ENCODE measurements at regions not wholly inside any gene's neighbourhood (a gene's known extent, or its start where the extent isn't known, plus 50 kb on each side); places are given as distances from the start of the nearest gene placed in this dataset.

DNA sequence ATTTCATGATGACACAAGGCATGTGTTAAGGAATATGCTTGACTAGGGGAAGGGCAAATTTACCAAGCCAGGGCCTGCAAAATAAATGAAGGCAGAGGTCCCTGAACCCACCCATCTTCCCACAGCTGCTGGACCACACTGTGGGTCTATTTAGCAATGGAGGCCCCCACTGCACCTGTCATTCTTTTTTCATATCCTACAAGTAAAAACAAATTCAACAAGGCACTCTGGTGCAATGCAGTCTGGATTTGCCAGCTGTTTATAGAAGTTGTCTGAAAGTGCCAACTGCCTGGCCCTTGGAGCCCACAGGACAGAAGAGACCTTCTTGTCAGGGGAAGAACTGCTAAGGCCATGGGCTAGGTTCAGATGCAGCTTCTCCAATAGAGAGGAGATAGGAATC, 112.8 kb upstream of the ATL2 start (continued):
- no peak for TF ChIP-seq KAT2A (conservative IDR thresholded peaks at IDR 0.05; ENCODE audit: control insufficient read depth, low read depth, low read length)
- no peak for TF ChIP-seq CREM (IDR thresholded peaks at IDR 0.05; ENCODE audit: low read depth)
- TF ChIP-seq, protein P1, sequence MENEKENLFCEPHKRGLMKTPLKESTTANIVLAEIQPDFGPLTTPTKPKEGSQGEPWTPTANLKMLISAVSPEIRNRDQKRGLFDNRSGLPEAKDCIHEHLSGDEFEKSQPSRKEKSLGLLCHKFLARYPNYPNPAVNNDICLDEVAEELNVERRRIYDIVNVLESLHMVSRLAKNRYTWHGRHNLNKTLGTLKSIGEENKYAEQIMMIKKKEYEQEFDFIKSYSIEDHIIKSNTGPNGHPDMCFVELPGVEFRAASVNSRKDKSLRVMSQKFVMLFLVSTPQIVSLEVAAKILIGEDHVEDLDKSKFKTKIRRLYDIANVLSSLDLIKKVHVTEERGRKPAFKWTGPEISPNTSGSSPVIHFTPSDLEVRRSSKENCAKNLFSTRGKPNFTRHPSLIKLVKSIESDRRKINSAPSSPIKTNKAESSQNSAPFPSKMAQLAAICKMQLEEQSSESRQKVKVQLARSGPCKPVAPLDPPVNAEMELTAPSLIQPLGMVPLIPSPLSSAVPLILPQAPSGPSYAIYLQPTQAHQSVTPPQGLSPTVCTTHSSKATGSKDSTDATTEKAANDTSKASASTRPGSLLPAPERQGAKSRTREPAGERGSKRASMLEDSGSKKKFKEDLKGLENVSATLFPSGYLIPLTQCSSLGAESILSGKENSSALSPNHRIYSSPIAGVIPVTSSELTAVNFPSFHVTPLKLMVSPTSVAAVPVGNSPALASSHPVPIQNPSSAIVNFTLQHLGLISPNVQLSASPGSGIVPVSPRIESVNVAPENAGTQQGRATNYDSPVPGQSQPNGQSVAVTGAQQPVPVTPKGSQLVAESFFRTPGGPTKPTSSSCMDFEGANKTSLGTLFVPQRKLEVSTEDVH (IDR thresholded peaks at IDR 0.05; ENCODE audit: low read depth, partially characterized antibody): no peak
- TF ChIP-seq CBFB (IDR thresholded peaks at IDR 0.05; ENCODE audit: low read depth): no peak

DNA sequence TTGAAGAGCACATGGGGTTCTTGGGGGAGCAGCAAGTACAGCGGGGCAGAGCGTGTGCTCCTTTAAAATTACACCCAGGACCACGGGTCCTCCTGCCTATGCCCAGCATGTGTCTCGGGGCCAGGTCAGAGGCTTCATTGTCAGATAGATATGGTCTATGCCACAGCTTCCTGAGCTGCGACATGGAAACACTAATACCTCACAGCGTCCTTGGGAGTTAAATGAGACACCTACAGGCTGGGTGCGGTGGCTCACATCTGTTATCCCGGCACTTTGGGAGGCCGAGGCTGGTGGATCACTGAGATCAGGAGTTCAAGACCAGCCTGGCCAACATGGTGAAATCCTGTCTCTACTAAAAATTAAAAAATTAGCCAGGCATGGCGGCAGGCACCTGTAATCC, 110.8 kb upstream of the ATL2 start:
- H3K4me3 ChIP-seq: no peak overlapping the region
- FAIRE-seq (no peak), ATAC-seq (no peak), DNase-seq (ENCODE audit: low read depth, low spot score) (no peak)
- H3K36me3 ChIP-seq (ENCODE audit: control insufficient read depth in 2 of 2, insufficient read depth in 2 of 2, low read length in 1 of 2): no peaks in the 10 kb centered on the region
- intact Hi-C loops (cut with micrococcal nuclease; ENCODE audit: unreplicated experiment): no loop called here
- no peaks in the 10 kb centered on the region; the same call in 1 of the 2 replicates for H4K20me1 ChIP-seq (ENCODE audit: control insufficient read depth, insufficient read depth)
- ChIA-PET RAD21 (ENCODE audit: unreplicated experiment) (no interaction called here), CTCF (interaction anchor here (1.1 kb wide), 1 partner anchor 20 kb away, joined by 3 read pairs; no protein-coding TSS in a partner anchor), POLR2A (no interaction called here), SMC1A (ENCODE audit: uncharacterized antibody, unreplicated experiment) (no interaction called here)
- no peak overlapping the region for H3K4me2 ChIP-seq (ENCODE audit: control insufficient read depth, insufficient read depth)
- in situ Hi-C loops (cut with MboI): no loop called here
- H2AFZ ChIP-seq (ENCODE audit: control insufficient read depth, low read depth, low read length): no peak overlapping the region
- no peak overlapping the region for H3K9ac ChIP-seq (ENCODE audit: control insufficient read depth, insufficient read depth, low read length)
- no peaks in the 10 kb centered on the region for H3K9me3 ChIP-seq (replicated peaks; ENCODE audit: control insufficient read depth, insufficient read depth, low read length)
- no peaks in the 10 kb centered on the region for H3K27me3 ChIP-seq (replicated peaks in 1 of 2; ENCODE audit: control insufficient read depth in 2 of 2, insufficient read depth in 2 of 2, low read length in 1 of 2)
- 66% methylated on average over 10 of the region's 10 CpGs for WGBS (ENCODE audit: insufficient coverage, insufficient replicate concordance, low lambda C conversion rate, missing lambda C conversion rate)
- no peaks in the 10 kb centered on the region for H3K79me2 ChIP-seq (ENCODE audit: control insufficient read depth, insufficient read depth, low read length)
- peaks cover 7% of the 10 kb centered on the region; the same call in 1 of the 2 replicates for H3K4me1 ChIP-seq (ENCODE audit: control insufficient read depth, insufficient read depth, low read length)
- H3K27ac ChIP-seq (ENCODE audit: control insufficient read depth, insufficient read depth): no peak overlapping the region
- no TSS peak for BruUV-seq (replicated peaks)
- TF ChIP-seq ZNF622 (IDR thresholded peaks at IDR 0.05) (no peak), SMAD5 (IDR thresholded peaks at IDR 0.05; ENCODE audit: low read depth) (no peak), FOXM1 (IDR thresholded peaks at IDR 0.05; ENCODE audit: low read depth, low read length) (no peak), MTA3 (IDR thresholded peaks at IDR 0.05; ENCODE audit: borderline replicate concordance, low read length) (no peak), SMARCA5 (IDR thresholded peaks at IDR 0.05) (no peak), JUND (IDR thresholded peaks at IDR 0.05; ENCODE audit: low read depth, low read length) (no peak), RAD21 (IDR thresholded peaks at IDR 0.05; ENCODE audit: insufficient read depth, low read depth, low read length) (no peak), SMAD1 (IDR thresholded peaks at IDR 0.05; ENCODE audit: low read depth, partially characterized antibody) (no peak), ZNF217 (IDR thresholded peaks at IDR 0.05) (no peak), BCL11A (IDR thresholded peaks at IDR 0.05; ENCODE audit: low read depth, low read length) (no peak), ZNF207 (IDR thresholded peaks at IDR 0.05; ENCODE audit: borderline replicate concordance) (no peak), EED (IDR thresholded peaks at IDR 0.05; ENCODE audit: low read depth) (no peak), MTA2 (IDR thresholded peaks at IDR 0.05; ENCODE audit: low read depth) (no peak)
- TF ChIP-seq, protein P2, sequence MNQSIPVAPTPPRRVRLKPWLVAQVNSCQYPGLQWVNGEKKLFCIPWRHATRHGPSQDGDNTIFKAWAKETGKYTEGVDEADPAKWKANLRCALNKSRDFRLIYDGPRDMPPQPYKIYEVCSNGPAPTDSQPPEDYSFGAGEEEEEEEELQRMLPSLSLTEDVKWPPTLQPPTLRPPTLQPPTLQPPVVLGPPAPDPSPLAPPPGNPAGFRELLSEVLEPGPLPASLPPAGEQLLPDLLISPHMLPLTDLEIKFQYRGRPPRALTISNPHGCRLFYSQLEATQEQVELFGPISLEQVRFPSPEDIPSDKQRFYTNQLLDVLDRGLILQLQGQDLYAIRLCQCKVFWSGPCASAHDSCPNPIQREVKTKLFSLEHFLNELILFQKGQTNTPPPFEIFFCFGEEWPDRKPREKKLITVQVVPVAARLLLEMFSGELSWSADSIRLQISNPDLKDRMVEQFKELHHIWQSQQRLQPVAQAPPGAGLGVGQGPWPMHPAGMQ (IDR thresholded peaks at IDR 0.05; ENCODE audit: borderline replicate concordance): no peak
- TF ChIP-seq, protein P3, sequence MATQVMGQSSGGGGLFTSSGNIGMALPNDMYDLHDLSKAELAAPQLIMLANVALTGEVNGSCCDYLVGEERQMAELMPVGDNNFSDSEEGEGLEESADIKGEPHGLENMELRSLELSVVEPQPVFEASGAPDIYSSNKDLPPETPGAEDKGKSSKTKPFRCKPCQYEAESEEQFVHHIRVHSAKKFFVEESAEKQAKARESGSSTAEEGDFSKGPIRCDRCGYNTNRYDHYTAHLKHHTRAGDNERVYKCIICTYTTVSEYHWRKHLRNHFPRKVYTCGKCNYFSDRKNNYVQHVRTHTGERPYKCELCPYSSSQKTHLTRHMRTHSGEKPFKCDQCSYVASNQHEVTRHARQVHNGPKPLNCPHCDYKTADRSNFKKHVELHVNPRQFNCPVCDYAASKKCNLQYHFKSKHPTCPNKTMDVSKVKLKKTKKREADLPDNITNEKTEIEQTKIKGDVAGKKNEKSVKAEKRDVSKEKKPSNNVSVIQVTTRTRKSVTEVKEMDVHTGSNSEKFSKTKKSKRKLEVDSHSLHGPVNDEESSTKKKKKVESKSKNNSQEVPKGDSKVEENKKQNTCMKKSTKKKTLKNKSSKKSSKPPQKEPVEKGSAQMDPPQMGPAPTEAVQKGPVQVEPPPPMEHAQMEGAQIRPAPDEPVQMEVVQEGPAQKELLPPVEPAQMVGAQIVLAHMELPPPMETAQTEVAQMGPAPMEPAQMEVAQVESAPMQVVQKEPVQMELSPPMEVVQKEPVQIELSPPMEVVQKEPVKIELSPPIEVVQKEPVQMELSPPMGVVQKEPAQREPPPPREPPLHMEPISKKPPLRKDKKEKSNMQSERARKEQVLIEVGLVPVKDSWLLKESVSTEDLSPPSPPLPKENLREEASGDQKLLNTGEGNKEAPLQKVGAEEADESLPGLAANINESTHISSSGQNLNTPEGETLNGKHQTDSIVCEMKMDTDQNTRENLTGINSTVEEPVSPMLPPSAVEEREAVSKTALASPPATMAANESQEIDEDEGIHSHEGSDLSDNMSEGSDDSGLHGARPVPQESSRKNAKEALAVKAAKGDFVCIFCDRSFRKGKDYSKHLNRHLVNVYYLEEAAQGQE (IDR thresholded peaks at IDR 0.05; ENCODE audit: low read depth, low read length): no peak
